ENCODE measurements at regions not wholly inside any gene's neighbourhood (a gene's known extent, or its start where the extent isn't known, plus 50 kb on each side); places are given as distances from the start of the nearest gene placed in this dataset.
A peak's percentile ranks its signal among the peaks of the same experiment; 100 is the strongest.

- H3K4me3 ChIP-seq (ENCODE audit: low read depth in 1 of 2, low read length in 2 of 2): no peak overlapping the region
- H3K27ac ChIP-seq (ENCODE audit: low read length): no peak overlapping the region
- no peaks in the 10 kb centered on the region for H3K27me3 ChIP-seq (ENCODE audit: low read depth, low read length)
- H3K9me3 ChIP-seq (ENCODE audit: control insufficient read depth in 1 of 2, low read length in 2 of 2): peaks cover 0 to 4% of the 10 kb centered on the region in 2 donors
- H3K36me3 ChIP-seq (ENCODE audit: control insufficient read depth in 1 of 2, insufficient read depth in 2 of 2, low read length in 2 of 2): no peaks in the 10 kb centered on the region
- H3K4me1 ChIP-seq (ENCODE audit: control insufficient read depth in 1 of 2, insufficient read depth in 2 of 2, low read length in 2 of 2): no peaks in the 10 kb centered on the region
Measured at GRCh38 chr7:153130052-153130451, 370.5 kb downstream of the ACTR3B start.

GRCh38 chr7:153151766-153152165 lies 392.2 kb downstream of the ACTR3B start:
- no peaks in the 10 kb centered on the region for H3K27me3 ChIP-seq (ENCODE audit: low read depth, low read length)
- H3K36me3 ChIP-seq (ENCODE audit: control insufficient read depth in 1 of 2, insufficient read depth in 2 of 2, low read length in 2 of 2): no peaks in the 10 kb centered on the region
- no peaks in the 10 kb centered on the region for H3K4me1 ChIP-seq (ENCODE audit: control insufficient read depth in 1 of 2, insufficient read depth in 2 of 2, low read length in 2 of 2)
- H3K4me3 ChIP-seq (ENCODE audit: low read depth in 1 of 2, low read length in 2 of 2): no peak overlapping the region
- peaks cover 0 to 6% of the 10 kb centered on the region in 2 donors for H3K9me3 ChIP-seq (ENCODE audit: control insufficient read depth in 1 of 2, low read length in 2 of 2)
- H3K27ac ChIP-seq (ENCODE audit: low read length): no peak overlapping the region

GRCh38 chr7:153152801-153153422 lies 393.4 kb downstream of the ACTR3B start:
- H3K9me3 ChIP-seq (ENCODE audit: control insufficient read depth in 1 of 2, low read length in 2 of 2): peaks cover 0 to 1% of the 10 kb centered on the region in 2 donors
- H3K4me1 ChIP-seq (ENCODE audit: control insufficient read depth in 1 of 2, insufficient read depth in 2 of 2, low read length in 2 of 2): no peaks in the 10 kb centered on the region
- no peaks in the 10 kb centered on the region for H3K36me3 ChIP-seq (ENCODE audit: control insufficient read depth in 1 of 2, insufficient read depth in 2 of 2, low read length in 2 of 2)
- H3K4me3 ChIP-seq (ENCODE audit: low read depth in 1 of 2, low read length in 2 of 2): no peak overlapping the region
- H3K27me3 ChIP-seq (ENCODE audit: low read depth, low read length): no peaks in the 10 kb centered on the region
- H3K27ac ChIP-seq (ENCODE audit: low read length): no peak overlapping the region

GRCh38 chr7:153158149-153158548 lies 398.6 kb downstream of the ACTR3B start:
- Histone ChIP-seq H3K27me3 (ENCODE audit: low read depth, low read length) (no peaks in the 10 kb centered on the region), H3K9me3 (ENCODE audit: control insufficient read depth in 1 of 2, low read length in 2 of 2) (no peaks in the 10 kb centered on the region), H3K27ac (ENCODE audit: low read length) (no peak overlapping the region), H3K36me3 (ENCODE audit: control insufficient read depth in 1 of 2, insufficient read depth in 2 of 2, low read length in 2 of 2) (no peaks in the 10 kb centered on the region), H3K4me1 (ENCODE audit: control insufficient read depth in 1 of 2, insufficient read depth in 2 of 2, low read length in 2 of 2) (no peaks in the 10 kb centered on the region), H3K4me3 (ENCODE audit: low read depth in 1 of 2, low read length in 2 of 2) (no peak overlapping the region)

- Histone ChIP-seq H3K27me3 (ENCODE audit: low read depth, low read length) (no peaks in the 10 kb centered on the region), H3K36me3 (ENCODE audit: control insufficient read depth in 1 of 2, insufficient read depth in 2 of 2, low read length in 2 of 2) (no peaks in the 10 kb centered on the region), H3K4me3 (ENCODE audit: low read depth in 1 of 2, low read length in 2 of 2) (no peak overlapping the region), H3K27ac (ENCODE audit: low read length) (no peak overlapping the region), H3K4me1 (ENCODE audit: control insufficient read depth in 1 of 2, insufficient read depth in 2 of 2, low read length in 2 of 2) (no peaks in the 10 kb centered on the region), H3K9me3 (ENCODE audit: control insufficient read depth in 1 of 2, low read length in 2 of 2) (peaks cover 0 to 8% of the 10 kb centered on the region in 2 donors)
Measured at GRCh38 chr7:153170287-153170686, 410.7 kb downstream of the ACTR3B start.

- Histone ChIP-seq H3K4me1 (ENCODE audit: control insufficient read depth in 1 of 2, insufficient read depth in 2 of 2, low read length in 2 of 2) (no peaks in the 10 kb centered on the region), H3K9me3 (ENCODE audit: control insufficient read depth in 1 of 2, low read length in 2 of 2) (no peaks in the 10 kb centered on the region), H3K27me3 (ENCODE audit: low read depth, low read length) (no peaks in the 10 kb centered on the region), H3K4me3 (ENCODE audit: low read depth in 1 of 2, low read length in 2 of 2) (no peak overlapping the region), H3K27ac (ENCODE audit: low read length) (no peak overlapping the region), H3K36me3 (ENCODE audit: control insufficient read depth in 1 of 2, insufficient read depth in 2 of 2, low read length in 2 of 2) (no peaks in the 10 kb centered on the region)
Measured at GRCh38 chr7:153185936-153186335, 426.4 kb downstream of the ACTR3B start.

- no peaks in the 10 kb centered on the region for H3K36me3 ChIP-seq (ENCODE audit: control insufficient read depth in 1 of 2, insufficient read depth in 2 of 2, low read length in 2 of 2)
- H3K27ac ChIP-seq (ENCODE audit: low read length): no peak overlapping the region
- H3K27me3 ChIP-seq (ENCODE audit: low read depth, low read length): no peaks in the 10 kb centered on the region
- no peaks in the 10 kb centered on the region for H3K9me3 ChIP-seq (ENCODE audit: control insufficient read depth in 1 of 2, low read length in 2 of 2)
- no peak overlapping the region for H3K4me3 ChIP-seq (ENCODE audit: low read depth in 1 of 2, low read length in 2 of 2)
- H3K4me1 ChIP-seq (ENCODE audit: control insufficient read depth in 1 of 2, insufficient read depth in 2 of 2, low read length in 2 of 2): no peaks in the 10 kb centered on the region
Measured at GRCh38 chr7:153188161-153188560, 428.6 kb downstream of the ACTR3B start.

GRCh38 chr7:153188630-153189029 lies 429.1 kb downstream of the ACTR3B start:
- Histone ChIP-seq H3K9me3 (ENCODE audit: control insufficient read depth in 1 of 2, low read length in 2 of 2) (no peaks in the 10 kb centered on the region), H3K27me3 (ENCODE audit: low read depth, low read length) (no peaks in the 10 kb centered on the region), H3K27ac (ENCODE audit: low read length) (no peak overlapping the region), H3K4me3 (ENCODE audit: low read depth in 1 of 2, low read length in 2 of 2) (no peak overlapping the region), H3K36me3 (ENCODE audit: control insufficient read depth in 1 of 2, insufficient read depth in 2 of 2, low read length in 2 of 2) (no peaks in the 10 kb centered on the region), H3K4me1 (ENCODE audit: control insufficient read depth in 1 of 2, insufficient read depth in 2 of 2, low read length in 2 of 2) (no peaks in the 10 kb centered on the region)

GRCh38 chr7:153190452-153190851 lies 430.9 kb downstream of the ACTR3B start:
- Histone ChIP-seq H3K9me3 (ENCODE audit: control insufficient read depth in 1 of 2, low read length in 2 of 2) (no peaks in the 10 kb centered on the region), H3K27ac (ENCODE audit: low read length) (no peak overlapping the region), H3K4me1 (ENCODE audit: control insufficient read depth in 1 of 2, insufficient read depth in 2 of 2, low read length in 2 of 2) (no peaks in the 10 kb centered on the region), H3K36me3 (ENCODE audit: control insufficient read depth in 1 of 2, insufficient read depth in 2 of 2, low read length in 2 of 2) (no peaks in the 10 kb centered on the region), H3K27me3 (ENCODE audit: low read depth, low read length) (no peaks in the 10 kb centered on the region), H3K4me3 (ENCODE audit: low read depth in 1 of 2, low read length in 2 of 2) (no peak overlapping the region)

- H3K4me3 ChIP-seq (ENCODE audit: low read depth in 1 of 2, low read length in 2 of 2): no peak overlapping the region
Measured at GRCh38 chr7:153190986-153191385, 431.4 kb downstream of the ACTR3B start.

GRCh38 chr7:153193144-153193595 lies 433.6 kb downstream of the ACTR3B start:
- Histone ChIP-seq H3K27ac (ENCODE audit: low read length) (no peak overlapping the region), H3K9me3 (ENCODE audit: control insufficient read depth in 1 of 2, low read length in 2 of 2) (no peaks in the 10 kb centered on the region), H3K27me3 (ENCODE audit: low read depth, low read length) (no peaks in the 10 kb centered on the region), H3K36me3 (ENCODE audit: control insufficient read depth in 1 of 2, insufficient read depth in 2 of 2, low read length in 2 of 2) (no peaks in the 10 kb centered on the region), H3K4me1 (ENCODE audit: control insufficient read depth in 1 of 2, insufficient read depth in 2 of 2, low read length in 2 of 2) (no peaks in the 10 kb centered on the region), H3K4me3 (ENCODE audit: low read depth in 1 of 2, low read length in 2 of 2) (peak overlapping the region in 1 of 2 donors; percentile 27)

More at GRCh38 chr7:153190986-153191385, 431.4 kb downstream of the ACTR3B start:
- no peaks in the 10 kb centered on the region for H3K4me1 ChIP-seq (ENCODE audit: control insufficient read depth in 1 of 2, insufficient read depth in 2 of 2, low read length in 2 of 2)
- no peak overlapping the region for H3K27ac ChIP-seq (ENCODE audit: low read length)
- no peaks in the 10 kb centered on the region for H3K27me3 ChIP-seq (ENCODE audit: low read depth, low read length)
- no peaks in the 10 kb centered on the region for H3K9me3 ChIP-seq (ENCODE audit: control insufficient read depth in 1 of 2, low read length in 2 of 2)
- no peaks in the 10 kb centered on the region for H3K36me3 ChIP-seq (ENCODE audit: control insufficient read depth in 1 of 2, insufficient read depth in 2 of 2, low read length in 2 of 2)

GRCh38 chr7:153217032-153217431 lies 457.5 kb downstream of the ACTR3B start:
- no peaks in the 10 kb centered on the region for H3K4me1 ChIP-seq (ENCODE audit: control insufficient read depth in 1 of 2, insufficient read depth in 2 of 2, low read length in 2 of 2)
- no peak overlapping the region for H3K27ac ChIP-seq (ENCODE audit: low read length)
- H3K36me3 ChIP-seq (ENCODE audit: control insufficient read depth in 1 of 2, insufficient read depth in 2 of 2, low read length in 2 of 2): no peaks in the 10 kb centered on the region
- H3K9me3 ChIP-seq (ENCODE audit: control insufficient read depth in 1 of 2, low read length in 2 of 2): peaks cover 0 to 8% of the 10 kb centered on the region in 2 donors
- H3K4me3 ChIP-seq (ENCODE audit: low read depth in 1 of 2, low read length in 2 of 2): no peak overlapping the region
- H3K27me3 ChIP-seq (ENCODE audit: low read depth, low read length): no peaks in the 10 kb centered on the region

Data from muscle layer of duodenum (tissue), 2 donors.